ENCODE measurements at regions not wholly inside any gene's neighbourhood (a gene's known extent, or its start where the extent isn't known, plus 50 kb on each side); places are given as distances from the start of the nearest gene placed in this dataset.

- no peak for TF ChIP-seq POLR2A (IDR thresholded peaks at IDR 0.05)
- no peak for TF ChIP-seq CTCF (IDR thresholded peaks at IDR 0.05)
Observed at GRCh38 chr16:13856398-13856797, 63.6 kb upstream of the ERCC4 start.
